ENCODE measurements at regions not wholly inside any gene's neighbourhood (a gene's known extent, or its start where the extent isn't known, plus 50 kb on each side); places are given as distances from the start of the nearest gene placed in this dataset.

GRCh38 chr20:40359131-40359912 lies 329.7 kb downstream of the MAFB start:
- DNase-seq = no peak

GRCh38 chr20:40354880-40355279 lies 334.2 kb downstream of the MAFB start:
- no peak for DNase-seq

GRCh38 chr20:40343390-40343789 lies 345.6 kb downstream of the MAFB start:
- no peak for DNase-seq

GRCh38 chr20:40341561-40341960 lies 347.5 kb downstream of the MAFB start:
- DNase-seq = no peak

- DNase-seq = no peak
These were observed 349.2 kb downstream of the MAFB start for GRCh38 chr20:40339661-40340449.

- no peak for DNase-seq
These were observed 352.5 kb downstream of the MAFB start for GRCh38 chr20:40336533-40336932.

- DNase-seq = peak; percentile 64
These were observed 353.1 kb downstream of the MAFB start for GRCh38 chr20:40335901-40336351.

- DNase-seq = no peak
These were observed 353.6 kb downstream of the MAFB start for GRCh38 chr20:40335437-40335836.

- DNase-seq = no peak
These were observed 355.4 kb downstream of the MAFB start for GRCh38 chr20:40333591-40333990.

- peak; percentile 99 for DNase-seq
These were observed 357.1 kb downstream of the MAFB start for GRCh38 chr20:40331807-40332560.

- no peak for DNase-seq
These were observed 357.8 kb downstream of the MAFB start for GRCh38 chr20:40331249-40331648.

- no peak for DNase-seq
These were observed 359.7 kb downstream of the MAFB start for GRCh38 chr20:40329321-40329720.

- DNase-seq = no peak
These were observed 362.3 kb downstream of the MAFB start for GRCh38 chr20:40326784-40327183.

GRCh38 chr20:40325006-40325568 lies 363.9 kb downstream of the MAFB start:
- DNase-seq = no peak

- DNase-seq = peak; percentile 51
These were observed 365.7 kb downstream of the MAFB start for GRCh38 chr20:40323361-40323794.

GRCh38 chr20:40322941-40323340 lies 366.1 kb downstream of the MAFB start:
- DNase-seq = no peak

GRCh38 chr20:40320517-40321011 lies 368.5 kb downstream of the MAFB start:
- DNase-seq = no peak

GRCh38 chr20:40319741-40320516 lies 369.1 kb downstream of the MAFB start:
- no peak for DNase-seq

- no peak for DNase-seq
These were observed 370.0 kb downstream of the MAFB start for GRCh38 chr20:40319056-40319455.

- DNase-seq = no peak
These were observed 371.8 kb downstream of the MAFB start for GRCh38 chr20:40317156-40317790.

GRCh38 chr20:40314278-40314677 lies 374.8 kb downstream of the MAFB start:
- DNase-seq = no peak

Measured in NCI-H446 treated with DMSO at 0.1 percent for 48 hours (cell line).